ENCODE measurements at regions not wholly inside any gene's neighbourhood (a gene's known extent, or its start where the extent isn't known, plus 50 kb on each side); places are given as distances from the start of the nearest gene placed in this dataset.

- TF ChIP-seq, protein P1, sequence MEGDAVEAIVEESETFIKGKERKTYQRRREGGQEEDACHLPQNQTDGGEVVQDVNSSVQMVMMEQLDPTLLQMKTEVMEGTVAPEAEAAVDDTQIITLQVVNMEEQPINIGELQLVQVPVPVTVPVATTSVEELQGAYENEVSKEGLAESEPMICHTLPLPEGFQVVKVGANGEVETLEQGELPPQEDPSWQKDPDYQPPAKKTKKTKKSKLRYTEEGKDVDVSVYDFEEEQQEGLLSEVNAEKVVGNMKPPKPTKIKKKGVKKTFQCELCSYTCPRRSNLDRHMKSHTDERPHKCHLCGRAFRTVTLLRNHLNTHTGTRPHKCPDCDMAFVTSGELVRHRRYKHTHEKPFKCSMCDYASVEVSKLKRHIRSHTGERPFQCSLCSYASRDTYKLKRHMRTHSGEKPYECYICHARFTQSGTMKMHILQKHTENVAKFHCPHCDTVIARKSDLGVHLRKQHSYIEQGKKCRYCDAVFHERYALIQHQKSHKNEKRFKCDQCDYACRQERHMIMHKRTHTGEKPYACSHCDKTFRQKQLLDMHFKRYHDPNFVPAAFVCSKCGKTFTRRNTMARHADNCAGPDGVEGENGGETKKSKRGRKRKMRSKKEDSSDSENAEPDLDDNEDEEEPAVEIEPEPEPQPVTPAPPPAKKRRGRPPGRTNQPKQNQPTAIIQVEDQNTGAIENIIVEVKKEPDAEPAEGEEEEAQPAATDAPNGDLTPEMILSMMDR (IDR thresholded peaks at IDR 0.05 in 4 of 5, conservative IDR thresholded peaks at IDR 0.05 in 1 of 5): no peak
- no peak for TF ChIP-seq POLR2A (IDR thresholded peaks at IDR 0.05)
These were observed 602.1 kb upstream of the SYT4 start for GRCh38 chr18:43879415-43879814.
